ENCODE measurements at regions not wholly inside any gene's neighbourhood (a gene's known extent, or its start where the extent isn't known, plus 50 kb on each side); places are given as distances from the start of the nearest gene placed in this dataset.

DNA sequence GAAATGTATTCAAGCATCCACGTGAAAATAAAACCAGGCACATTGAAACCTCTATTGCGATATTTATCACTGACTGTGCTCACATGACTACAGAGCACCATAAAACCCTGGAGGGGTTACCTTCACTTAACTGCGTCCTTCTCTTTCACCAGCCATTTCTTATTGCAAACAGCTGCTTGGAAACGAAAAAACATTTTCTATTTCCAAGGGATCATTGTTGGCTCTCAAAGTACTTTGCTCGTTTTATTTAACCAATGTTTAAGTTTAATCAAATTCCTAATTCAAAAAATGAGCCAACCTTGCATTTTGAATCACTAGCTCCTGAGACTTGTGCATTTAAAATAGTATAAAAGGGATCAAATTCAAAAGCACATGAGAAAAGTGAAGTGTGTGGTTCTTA is 134.4 kb downstream of the OSR1 start:
- no peak overlapping the region for H2AK5ac ChIP-seq (ENCODE audit: low read depth, low read length)
- POLR2A ChIA-PET (ENCODE audit: unreplicated experiment), result no interaction called here
- ATAC-seq (ENCODE audit: low read depth) (no peak), DNase-seq (no peak)
- no peak for TF ChIP-seq CEBPB (IDR thresholded peaks at IDR 0.05; ENCODE audit: low read depth, low read length)
- no peak overlapping the region for H3K23ac ChIP-seq (ENCODE audit: low read depth, low read length)
- 80% methylated on average over 2 of the region's 5 CpGs; no CpG with 5 or more reads in 1 of the 2 experiments for WGBS, 2 experiments (ENCODE audit: extremely low coverage in 2 of 2, insufficient read length in 1 of 2)
- H3K36me3 ChIP-seq (ENCODE audit: control insufficient read depth, insufficient read depth, low read length), result no peaks in the 10 kb centered on the region
- dilution Hi-C loops (cut with HindIII; ENCODE audit: low sequenced_read_pairs, unreplicated experiment) (no loop called here), in situ Hi-C loops (cut with MboI; ENCODE audit: low sequenced_read_pairs) (no loop called here), intact Hi-C loops (cut with micrococcal nuclease) (no loop called here)
- H3K4me2 ChIP-seq (ENCODE audit: low read depth, low read length), result no peak overlapping the region
- H3K4me1 ChIP-seq (ENCODE audit: control insufficient read depth, insufficient read depth, low read length), result peaks cover 10% of the 10 kb centered on the region
- H3K9ac ChIP-seq (ENCODE audit: low read depth, low read length), result no peak overlapping the region
- CTCF ChIA-PET, result interaction anchor here (0.9 kb wide), 1 partner anchor 15 kb away, joined by 3 read pairs; no protein-coding TSS in a partner anchor
- no peaks in the 10 kb centered on the region for H3K79me1 ChIP-seq (ENCODE audit: low read depth in 1 of 2, low read length in 2 of 2)
- H3K9me1 ChIP-seq (ENCODE audit: insufficient read depth, low read length), result 0 out of 2 replicates have a peak, but pooled peaks cover 3% of the 10 kb centered on the region
- H2BK5ac ChIP-seq (ENCODE audit: low read depth, low read length, poor library complexity, severe bottlenecking), result no peak overlapping the region
- H3K4ac ChIP-seq (ENCODE audit: low read depth, low read length), result no peak overlapping the region
- H3K27me3 ChIP-seq (ENCODE audit: control insufficient read depth, insufficient read depth, low read length), result no peaks in the 10 kb centered on the region; the same call in 1 of the 2 replicates
- no peak overlapping the region for H3K14ac ChIP-seq (replicated peaks; ENCODE audit: low read depth, low read length)
- no peak overlapping the region for H2BK20ac ChIP-seq (ENCODE audit: low read depth, low read length)
- H3K18ac ChIP-seq (ENCODE audit: low read depth, low read length), result no peak overlapping the region
- H3K27ac ChIP-seq (ENCODE audit: insufficient read depth, low read length), result no peak overlapping the region
- no peak overlapping the region for H3K56ac ChIP-seq (ENCODE audit: extremely low read depth, insufficient read depth, low read length)
- H3K4me3 ChIP-seq (ENCODE audit: insufficient read depth, low read depth, low read length), result no peak overlapping the region
- no peak overlapping the region for H4K8ac ChIP-seq (ENCODE audit: low read depth in 2 of 2, low read length in 2 of 2)
- H2AK9ac ChIP-seq (replicated peaks; ENCODE audit: low read depth, low read length, poor library complexity), result no peak overlapping the region
- no peak overlapping the region for H2AFZ ChIP-seq (replicated peaks; ENCODE audit: low read length, poor library complexity)
- no peak overlapping the region for H2BK120ac ChIP-seq (ENCODE audit: low read depth, low read length)
- H4K5ac ChIP-seq (ENCODE audit: low read depth, low read length), result no peak overlapping the region
- no peak overlapping the region for H4K91ac ChIP-seq (ENCODE audit: insufficient read depth, low read depth, low read length)
- no peaks in the 10 kb centered on the region for H3K9me3 ChIP-seq (ENCODE audit: control insufficient read depth, insufficient read depth, low read length)
- BruUV-seq (replicated peaks), result no TSS peak
- H2BK15ac ChIP-seq (ENCODE audit: low read depth, low read length), result no peak overlapping the region
- H4K20me1 ChIP-seq (ENCODE audit: insufficient read depth, low read length), result no peaks in the 10 kb centered on the region

Data from IMR-90 (cell line).